D721Med (cell line): ENCODE measurements at regions not wholly inside any gene's neighbourhood (a gene's known extent, or its start where the extent isn't known, plus 50 kb on each side); places are given as distances from the start of the nearest gene placed in this dataset.
"Not testable (repeated sequence)": the region's sequence is repeated elsewhere in the genome, so short reads cannot be mapped to it uniquely, and the experiment has no call there.

Experiments used
- DNase-seq: peaks from one replicate; pipeline ENCODE4 v3.0.0; 2011; ENCODE audit warnings: low spot score; ENCODE audit not compliant: insufficient read length
- FAIRE-seq: peaks from 2 replicates; lab custom pipeline; 2011; peaks lifted over from hg19 to GRCh38; lab: Jason Lieb, UNC
- TF ChIP-seq, protein P1 (sequence below): IDR thresholded peaks from 2 replicates; pipeline ENCODE4 v1.5.1; 2012; ENCODE audit warnings: mild to moderate bottlenecking, control low read depth; ENCODE audit not compliant: insufficient read depth; ENCODE audit errors: missing control alignments

DNA sequence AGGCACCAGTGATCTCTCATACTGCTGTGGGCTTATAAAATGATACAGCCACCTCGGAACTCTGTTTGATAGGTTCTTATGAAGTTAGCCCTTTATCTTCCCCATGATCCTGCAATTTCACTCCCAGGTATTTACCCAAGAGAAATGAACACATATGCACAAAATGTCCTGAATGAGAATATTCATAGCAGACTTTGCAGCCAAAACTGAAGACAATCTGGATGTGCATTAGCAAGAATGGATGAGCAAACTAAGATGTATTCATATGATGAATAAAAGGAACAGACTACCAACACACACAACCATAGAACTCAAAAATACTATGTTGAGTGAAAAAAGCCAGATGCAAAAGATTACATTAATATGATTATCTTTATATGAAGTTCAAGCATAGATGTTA is 66.7 kb downstream of the KCNA5 start:
- no peak for FAIRE-seq
- TF ChIP-seq, protein P1, sequence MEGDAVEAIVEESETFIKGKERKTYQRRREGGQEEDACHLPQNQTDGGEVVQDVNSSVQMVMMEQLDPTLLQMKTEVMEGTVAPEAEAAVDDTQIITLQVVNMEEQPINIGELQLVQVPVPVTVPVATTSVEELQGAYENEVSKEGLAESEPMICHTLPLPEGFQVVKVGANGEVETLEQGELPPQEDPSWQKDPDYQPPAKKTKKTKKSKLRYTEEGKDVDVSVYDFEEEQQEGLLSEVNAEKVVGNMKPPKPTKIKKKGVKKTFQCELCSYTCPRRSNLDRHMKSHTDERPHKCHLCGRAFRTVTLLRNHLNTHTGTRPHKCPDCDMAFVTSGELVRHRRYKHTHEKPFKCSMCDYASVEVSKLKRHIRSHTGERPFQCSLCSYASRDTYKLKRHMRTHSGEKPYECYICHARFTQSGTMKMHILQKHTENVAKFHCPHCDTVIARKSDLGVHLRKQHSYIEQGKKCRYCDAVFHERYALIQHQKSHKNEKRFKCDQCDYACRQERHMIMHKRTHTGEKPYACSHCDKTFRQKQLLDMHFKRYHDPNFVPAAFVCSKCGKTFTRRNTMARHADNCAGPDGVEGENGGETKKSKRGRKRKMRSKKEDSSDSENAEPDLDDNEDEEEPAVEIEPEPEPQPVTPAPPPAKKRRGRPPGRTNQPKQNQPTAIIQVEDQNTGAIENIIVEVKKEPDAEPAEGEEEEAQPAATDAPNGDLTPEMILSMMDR, result no peak
- DNase-seq, result no peak

DNA sequence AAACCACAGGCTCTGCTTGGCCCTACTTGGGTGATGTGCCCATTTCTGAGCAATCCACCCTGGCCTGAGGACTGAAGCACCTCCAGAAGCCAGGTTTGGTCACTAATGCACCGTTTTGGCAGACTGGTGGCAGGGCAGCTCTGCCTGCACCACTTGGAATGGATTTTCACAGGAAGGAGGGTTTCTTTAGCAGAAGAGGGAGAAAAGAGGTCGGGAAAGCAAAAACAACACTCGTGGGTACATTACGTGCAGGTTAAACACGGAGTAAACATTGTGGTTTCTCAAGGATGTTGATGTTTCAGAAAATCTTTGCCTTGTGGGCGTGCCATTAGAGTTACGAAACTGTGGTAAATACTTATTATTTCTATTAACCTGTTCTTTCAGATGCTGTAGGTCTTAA is 70.8 kb downstream of the KCNA5 start:
- no peak for FAIRE-seq
- TF ChIP-seq, protein P1, result no peak

DNA sequence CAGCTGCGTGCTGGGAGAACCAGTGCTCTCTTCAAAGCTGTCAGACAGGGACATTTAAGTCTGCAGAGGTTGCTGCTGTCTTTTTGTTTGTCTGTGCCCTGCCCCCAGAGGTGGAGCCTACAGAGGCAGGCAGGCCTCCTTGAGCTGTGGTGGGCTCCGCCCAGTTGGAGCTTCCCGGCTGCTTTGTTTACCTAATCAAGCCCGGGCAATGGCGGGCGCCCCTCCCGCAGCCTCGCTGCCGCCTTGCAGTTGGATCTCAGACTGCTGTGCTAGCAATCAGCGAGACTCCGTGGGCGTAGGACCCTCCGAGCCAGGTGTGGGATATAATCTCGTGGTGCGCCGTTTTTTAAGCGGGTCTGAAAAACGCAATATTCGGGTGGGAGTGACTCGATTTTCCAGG is 78.1 kb downstream of the KCNA5 start:
- not testable (repeated sequence) for DNase-seq, FAIRE-seq

More for the DNA sequence above, 70.8 kb downstream of the KCNA5 start:
- DNase-seq, result no peak

DNA sequence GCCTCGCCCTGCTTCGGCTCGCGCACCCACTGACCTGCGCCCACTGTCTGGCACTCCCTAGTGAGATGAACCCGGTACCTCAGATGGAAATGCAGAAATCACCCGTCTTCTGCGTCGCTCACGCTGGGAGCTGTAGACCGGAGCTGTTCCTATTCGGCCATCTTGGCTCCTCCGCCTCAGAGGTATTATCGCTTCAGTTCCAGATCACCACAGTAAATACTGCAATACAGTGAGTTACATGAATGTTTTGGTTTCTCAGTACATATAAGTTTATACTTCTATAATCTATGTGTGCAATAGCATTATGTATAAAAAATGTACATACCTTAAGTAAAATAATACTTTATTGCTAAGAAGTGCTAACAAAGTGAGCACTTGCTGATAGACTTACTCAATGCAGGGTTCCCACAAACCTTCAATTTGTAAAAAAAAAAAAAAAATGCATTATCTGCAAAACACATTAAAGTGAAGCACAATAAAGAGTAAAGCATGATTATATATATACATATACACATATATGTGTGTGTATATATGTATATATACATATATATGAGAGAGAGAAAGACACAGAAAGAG is 78.7 kb downstream of the KCNA5 start:
- FAIRE-seq, DNase-seq: not testable (repeated sequence)

DNA sequence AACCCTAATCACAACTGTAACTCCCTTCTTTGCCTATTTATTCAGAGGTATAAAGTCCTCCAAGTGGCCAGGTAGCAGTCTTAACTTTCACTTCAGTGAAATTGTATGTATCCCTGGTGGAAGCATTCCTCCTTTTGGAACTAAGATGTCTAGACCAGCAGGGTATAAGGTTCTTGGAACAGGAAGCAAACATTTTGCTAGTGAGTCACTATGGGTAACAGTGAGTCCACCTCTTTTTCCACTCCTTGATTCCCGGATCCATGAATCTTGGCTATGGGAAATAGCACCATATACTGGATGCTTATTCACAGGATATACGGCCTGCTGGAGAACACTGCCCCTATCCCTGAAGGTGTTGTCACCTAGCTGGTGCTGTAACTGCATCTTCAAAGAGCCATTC is 80.2 kb downstream of the KCNA5 start:
- FAIRE-seq (no peak), DNase-seq (no peak)
- TF ChIP-seq, protein P1, result no peak

DNA sequence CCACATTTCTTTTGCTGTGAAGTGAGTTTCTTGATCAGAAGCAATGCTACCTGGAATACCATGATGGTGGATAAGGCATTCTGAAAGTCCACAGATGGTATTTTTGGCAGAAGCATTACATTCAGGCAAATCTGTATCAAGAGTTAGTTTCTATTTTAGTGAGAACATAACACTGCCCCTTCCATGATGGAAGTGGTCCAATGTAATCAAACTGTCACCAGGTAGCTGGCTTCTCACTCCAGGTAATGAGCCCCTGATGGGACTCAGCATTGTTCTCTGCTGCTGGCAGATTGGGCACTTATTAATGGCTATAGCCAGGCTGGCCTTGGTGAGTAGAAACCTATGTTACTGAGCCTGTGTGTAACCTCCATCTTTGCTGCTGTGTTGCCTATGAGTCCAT is 80.7 kb downstream of the KCNA5 start:
- TF ChIP-seq, protein P1, result no peak
- no peak for FAIRE-seq
- no peak for DNase-seq

DNA sequence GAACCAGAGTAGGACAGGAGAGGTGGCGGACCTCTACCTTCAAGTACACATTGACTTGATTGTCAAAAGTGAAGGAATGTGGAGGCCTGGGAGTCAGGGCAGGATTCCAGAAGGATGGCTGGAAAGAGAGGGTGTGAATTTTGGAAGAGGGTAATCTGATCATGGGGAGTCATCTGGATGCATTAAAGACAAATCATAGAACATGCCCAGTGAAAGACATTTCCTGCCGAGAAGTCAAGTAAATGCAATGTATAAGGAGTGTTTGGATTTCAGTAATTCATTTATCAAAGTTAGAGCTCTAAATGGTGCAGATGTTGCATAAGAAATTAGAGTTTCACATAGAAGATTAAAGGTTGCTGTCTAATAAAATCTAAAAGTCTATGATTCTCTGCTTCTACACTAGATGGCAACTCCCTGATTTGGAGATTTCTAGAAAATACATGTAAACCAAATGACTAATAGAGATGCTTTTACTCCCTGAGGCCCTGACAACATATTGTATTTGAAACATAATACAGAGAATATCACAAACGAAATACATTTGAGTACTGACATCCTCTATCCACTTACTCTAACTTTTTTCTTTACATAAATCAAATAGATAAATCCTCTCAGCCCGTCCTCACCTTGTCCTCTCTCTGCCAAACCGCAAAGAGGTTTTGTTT is 91.3 kb downstream of the KCNA5 start:
- TF ChIP-seq, protein P1, result no peak
- FAIRE-seq (no peak), DNase-seq (no peak)

DNA sequence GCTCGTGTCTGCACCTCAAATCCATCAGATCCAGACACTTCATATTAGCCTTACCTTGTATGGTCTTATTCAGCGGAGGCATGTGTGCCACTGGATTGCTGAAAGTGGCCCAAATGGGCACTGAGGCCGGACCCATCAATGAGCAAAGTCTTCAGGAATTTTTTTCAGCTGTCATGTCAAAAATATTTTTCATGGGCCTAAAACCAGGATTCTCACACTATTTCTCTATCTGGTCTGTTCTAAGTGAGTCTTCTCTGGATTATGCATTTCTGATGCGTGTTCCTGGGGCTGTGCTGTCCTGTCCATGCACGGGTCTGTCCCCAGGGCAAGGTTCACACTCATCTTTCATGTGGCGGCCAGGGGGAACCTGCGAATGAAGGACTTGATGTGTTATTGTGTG is 94.6 kb downstream of the KCNA5 start:
- FAIRE-seq (no peak), DNase-seq (no peak)
- TF ChIP-seq, protein P1, result no peak
